ENCODE measurements at regions not wholly inside any gene's neighbourhood (a gene's known extent, or its start where the extent isn't known, plus 50 kb on each side); places are given as distances from the start of the nearest gene placed in this dataset.
A peak's percentile ranks its signal among the peaks of the same experiment; 100 is the strongest.
"Not testable (repeated sequence)": the region's sequence is repeated elsewhere in the genome, so short reads cannot be mapped to it uniquely, and the experiment has no call there.

- DNase-seq (ENCODE audit: low spot score) = no peak
These were observed 200.0 kb downstream of the AASDHPPT start for GRCh38 chr11:106277484-106277883.

GRCh38 chr11:106278391-106278790 lies 200.9 kb downstream of the AASDHPPT start:
- no peak for DNase-seq (ENCODE audit: low spot score)

DNA sequence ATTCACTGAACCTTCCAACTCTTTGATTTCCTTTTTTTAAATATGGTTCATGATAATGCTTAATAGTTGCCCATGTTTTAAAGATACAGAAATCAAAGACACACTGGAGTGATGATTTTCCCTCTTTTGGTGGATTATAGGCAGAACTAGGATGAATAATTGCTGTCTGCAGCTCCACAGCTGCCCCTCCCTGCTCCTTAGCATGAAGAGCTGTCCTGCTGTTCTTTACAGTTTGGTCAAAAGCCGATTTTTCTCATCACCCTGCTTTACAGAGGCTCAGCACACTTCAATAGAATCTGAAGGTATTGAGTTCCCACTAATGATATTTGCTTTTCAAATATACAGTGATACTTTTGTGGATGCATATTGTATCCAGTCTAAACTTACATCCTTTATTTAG lies 202.6 kb downstream of the AASDHPPT start:
- no peak for DNase-seq (ENCODE audit: low spot score)

DNA sequence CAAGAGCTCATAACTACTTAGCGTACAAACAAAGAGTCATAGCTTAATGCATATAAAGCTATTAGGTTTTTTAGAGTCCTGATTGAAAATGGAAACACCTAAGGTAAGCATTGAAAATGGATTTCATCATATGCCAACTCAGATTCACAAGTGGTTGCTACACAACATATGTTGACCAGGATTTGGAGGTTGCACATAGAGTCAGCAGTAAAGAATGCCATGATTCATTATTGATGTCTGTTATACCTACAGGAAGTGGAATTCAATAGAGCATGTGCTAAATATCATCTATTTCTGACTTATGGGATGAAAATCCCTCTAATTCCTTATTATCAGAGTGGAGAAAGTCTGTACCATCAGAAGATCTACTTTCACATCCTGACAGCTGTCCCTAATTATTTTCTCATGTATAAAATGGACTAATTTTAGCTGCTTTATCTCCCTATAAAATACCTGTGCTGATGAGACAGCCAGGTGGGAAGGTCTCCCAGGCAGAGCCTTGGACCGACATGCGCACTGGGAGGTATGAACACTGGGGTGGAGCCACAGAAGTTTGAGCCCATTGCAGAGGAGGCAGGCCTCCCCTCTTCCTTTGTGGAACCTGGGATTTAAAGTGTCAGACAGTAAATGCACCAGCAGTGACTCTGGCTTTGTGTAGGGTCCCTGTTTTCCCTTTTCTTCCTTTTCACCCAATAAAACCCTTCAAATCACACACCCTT lies 204.2 kb downstream of the AASDHPPT start:
- no peak for DNase-seq (ENCODE audit: low spot score)

DNA sequence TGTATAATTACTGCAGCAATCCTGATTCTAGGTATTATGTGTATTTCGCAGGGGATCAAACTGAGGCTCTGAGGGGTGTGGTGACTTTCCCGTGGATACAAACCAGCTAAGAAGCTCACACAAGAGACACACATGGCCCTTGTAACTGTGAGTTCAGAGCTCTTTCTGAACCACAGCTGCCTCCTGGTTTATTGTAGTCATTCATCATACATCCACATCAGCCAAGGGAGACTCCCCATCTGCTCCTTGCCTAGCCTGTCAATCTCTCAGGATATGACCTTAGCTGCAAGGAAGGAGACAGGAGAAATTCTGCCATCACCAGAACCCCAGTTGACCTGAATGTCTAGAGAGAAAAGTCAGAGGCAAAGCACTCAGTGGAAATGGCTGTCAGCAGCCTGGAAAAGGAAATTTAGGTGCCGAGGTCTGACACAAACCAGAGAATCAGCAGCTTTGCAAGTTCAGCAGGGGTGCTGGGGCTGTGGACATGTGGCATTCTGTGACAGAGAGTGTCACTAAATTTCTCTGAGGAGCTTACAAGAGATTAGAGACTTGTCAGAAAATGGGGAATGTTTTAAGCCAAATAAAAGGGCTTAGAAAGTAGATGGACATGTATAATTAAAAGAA lies 209.5 kb downstream of the AASDHPPT start:
- no peak for DNase-seq (ENCODE audit: low spot score)

DNA sequence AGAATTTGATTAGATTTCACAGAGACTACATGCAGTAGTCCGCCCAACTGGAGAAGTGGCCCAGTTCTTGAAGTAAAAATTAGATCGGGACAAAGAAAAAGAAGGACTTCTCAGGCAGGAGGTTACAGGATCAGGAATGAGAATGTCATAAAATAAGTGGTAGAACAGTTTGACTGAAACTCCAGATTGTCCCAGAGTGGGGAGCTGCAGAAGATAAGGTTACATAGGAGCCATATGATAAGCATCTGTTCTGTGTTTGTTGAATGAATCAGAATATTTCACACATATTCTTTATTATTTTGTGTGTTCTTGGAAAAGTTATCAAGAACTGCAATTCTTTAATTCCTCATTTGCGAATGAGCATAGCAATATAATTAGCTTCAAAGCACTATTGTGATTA lies 210.6 kb downstream of the AASDHPPT start:
- no peak for DNase-seq (ENCODE audit: low spot score)

DNA sequence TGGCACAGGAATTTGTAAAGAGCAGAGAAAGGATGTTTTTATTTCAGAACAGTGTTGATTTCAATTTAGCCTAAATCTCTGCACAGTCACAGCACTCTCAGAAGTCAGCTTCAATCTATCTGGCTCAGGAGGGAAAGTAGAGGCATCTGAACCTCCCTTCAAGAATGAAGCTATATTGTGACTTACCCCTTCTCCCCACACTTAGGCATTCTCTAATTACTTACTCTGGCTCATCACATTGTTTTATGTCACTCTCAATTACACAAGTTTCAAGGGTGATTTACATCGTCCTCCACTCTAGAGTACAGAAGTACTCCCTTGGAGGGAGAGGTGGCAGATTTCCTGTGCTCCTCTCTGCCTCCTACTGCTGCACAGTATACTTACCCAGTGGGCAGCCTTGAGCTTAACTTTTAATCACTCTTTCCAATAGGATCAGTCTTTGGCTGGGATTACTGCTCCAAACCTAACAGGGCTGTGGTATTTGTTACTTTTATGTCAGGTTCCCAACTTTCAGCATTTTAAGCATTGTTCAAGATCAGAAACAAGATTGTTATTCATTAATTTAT lies 211.4 kb downstream of the AASDHPPT start:
- DNase-seq (ENCODE audit: low spot score) = no peak

DNA sequence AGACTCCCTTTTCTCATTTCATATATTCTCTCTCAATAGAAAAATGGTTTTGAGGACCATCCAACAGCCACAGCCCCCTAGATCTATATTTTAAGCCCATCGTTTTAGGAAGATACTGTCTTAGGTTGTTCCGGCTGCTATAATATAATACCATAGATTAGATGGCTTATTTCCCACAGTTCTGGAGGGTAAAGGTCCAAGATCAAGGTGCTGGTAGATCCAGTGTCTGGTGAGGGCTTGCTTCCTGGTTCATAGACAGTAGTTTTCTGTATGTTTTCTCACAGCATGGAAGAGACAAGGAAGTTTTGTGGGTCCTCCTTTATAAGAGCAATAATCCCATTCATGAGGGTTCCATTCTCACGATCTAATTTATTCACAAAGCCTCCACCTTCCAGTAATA lies 215.1 kb downstream of the AASDHPPT start:
- DNase-seq (ENCODE audit: low spot score) = no peak

DNA sequence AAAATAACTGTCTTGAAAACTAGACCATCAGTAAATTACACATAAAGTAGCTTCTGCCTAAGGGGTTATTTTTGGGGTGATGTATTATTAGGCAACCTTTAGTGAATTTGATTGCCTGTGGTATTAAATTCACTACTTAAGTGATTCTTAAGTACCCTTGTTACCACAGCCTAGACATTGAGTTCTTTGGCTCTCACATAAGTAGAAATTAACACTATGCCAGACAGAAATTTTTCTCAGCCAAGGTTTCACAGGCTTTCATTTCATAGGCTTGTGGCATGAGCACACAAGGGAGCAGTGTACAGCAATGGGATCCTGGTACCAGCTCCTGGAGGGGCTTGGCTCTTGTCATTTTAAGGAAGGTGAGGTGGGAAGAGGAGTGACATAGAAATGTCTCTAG lies 218.5 kb downstream of the AASDHPPT start:
- no peak for DNase-seq (ENCODE audit: low spot score)

DNA sequence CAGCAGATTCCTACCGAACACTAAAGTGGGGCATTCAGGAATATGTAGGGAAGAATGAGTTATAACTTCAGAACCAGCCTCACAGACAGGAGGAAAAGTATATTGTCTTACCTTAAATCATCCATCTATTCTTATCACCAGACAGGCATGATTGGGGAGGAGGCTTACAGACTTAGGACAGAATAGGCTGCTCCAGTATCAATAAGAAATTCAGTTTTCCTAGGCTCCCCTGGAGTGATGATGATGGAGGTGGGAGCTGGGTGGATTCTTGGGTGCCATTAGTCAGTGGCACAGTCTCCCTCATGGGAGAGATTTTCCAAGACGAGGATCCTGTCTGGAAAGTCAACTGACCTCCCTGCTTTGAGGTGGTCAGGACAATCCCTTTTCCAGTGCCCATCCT lies 225.0 kb downstream of the AASDHPPT start:
- no peak for DNase-seq (ENCODE audit: low spot score)

GRCh38 chr11:106304274-106304673 lies 226.8 kb downstream of the AASDHPPT start:
- DNase-seq (ENCODE audit: low spot score) = no peak

GRCh38 chr11:106305458-106305857 lies 228.0 kb downstream of the AASDHPPT start:
- no peak for DNase-seq (ENCODE audit: low spot score)

GRCh38 chr11:106306942-106307341 lies 229.5 kb downstream of the AASDHPPT start:
- no peak for DNase-seq (ENCODE audit: low spot score)

GRCh38 chr11:106309070-106309684 lies 231.7 kb downstream of the AASDHPPT start:
- DNase-seq (ENCODE audit: low spot score) = no peak

DNA sequence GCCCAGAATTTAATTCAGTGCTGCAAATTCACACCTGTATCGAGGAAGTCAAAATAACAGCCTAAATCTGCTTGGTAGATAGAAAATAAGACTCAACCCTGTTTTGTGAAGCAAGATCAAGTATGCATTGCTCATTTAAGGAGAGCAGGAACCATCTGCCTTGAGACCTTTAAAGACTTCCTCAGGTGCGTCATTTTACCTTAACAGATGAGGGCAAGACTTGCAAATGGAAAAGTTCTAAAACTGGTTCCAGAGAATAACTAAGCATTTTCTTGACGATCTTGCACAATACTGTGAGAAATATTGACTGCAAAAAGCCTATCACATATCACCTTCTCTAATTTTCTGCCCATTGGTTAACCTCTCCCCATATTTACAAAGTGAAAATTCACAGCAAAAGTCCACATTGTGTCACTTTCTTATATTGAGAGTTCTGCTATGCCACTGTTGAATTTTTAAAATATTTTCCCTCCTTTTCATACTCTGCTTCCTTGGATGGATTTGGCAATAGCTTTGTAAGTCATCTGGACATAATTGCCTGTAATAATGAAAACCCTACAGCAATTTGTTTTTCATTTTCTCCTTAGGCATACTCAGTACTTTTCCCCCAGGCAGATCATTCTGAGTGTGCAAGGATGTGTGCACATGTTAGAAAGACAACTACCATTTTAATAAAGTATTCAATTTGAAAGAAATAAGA lies 234.2 kb downstream of the AASDHPPT start:
- no peak for DNase-seq (ENCODE audit: low spot score)

GRCh38 chr11:106317208-106317773 lies 239.8 kb downstream of the AASDHPPT start:
- not testable (repeated sequence) for DNase-seq (ENCODE audit: low spot score)

- no peak for DNase-seq (ENCODE audit: low spot score)
These were observed 244.1 kb downstream of the AASDHPPT start for GRCh38 chr11:106321601-106322000.

DNA sequence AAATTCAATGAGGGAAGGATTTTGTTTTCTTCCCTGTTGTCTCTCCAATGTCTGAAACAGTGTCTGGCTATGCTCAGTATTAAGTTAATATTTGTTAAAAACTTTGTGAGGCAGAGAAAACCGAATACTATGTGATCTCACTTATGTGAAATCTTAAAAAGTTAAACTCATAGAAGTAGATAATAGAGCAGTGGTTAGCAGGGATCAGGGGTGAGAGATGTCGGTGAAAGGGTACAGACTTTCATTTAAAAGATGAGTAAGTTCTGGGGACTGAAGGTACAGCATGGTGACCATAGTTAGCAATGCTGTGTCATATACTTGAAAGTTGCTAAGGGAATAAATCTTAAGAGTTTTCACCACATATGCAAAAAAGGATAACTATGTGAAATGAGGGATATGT lies 244.6 kb downstream of the AASDHPPT start:
- DNase-seq (ENCODE audit: low spot score) = no peak

- DNase-seq (ENCODE audit: low spot score) = no peak
These were observed 248.6 kb downstream of the AASDHPPT start for GRCh38 chr11:106326087-106326486.

DNA sequence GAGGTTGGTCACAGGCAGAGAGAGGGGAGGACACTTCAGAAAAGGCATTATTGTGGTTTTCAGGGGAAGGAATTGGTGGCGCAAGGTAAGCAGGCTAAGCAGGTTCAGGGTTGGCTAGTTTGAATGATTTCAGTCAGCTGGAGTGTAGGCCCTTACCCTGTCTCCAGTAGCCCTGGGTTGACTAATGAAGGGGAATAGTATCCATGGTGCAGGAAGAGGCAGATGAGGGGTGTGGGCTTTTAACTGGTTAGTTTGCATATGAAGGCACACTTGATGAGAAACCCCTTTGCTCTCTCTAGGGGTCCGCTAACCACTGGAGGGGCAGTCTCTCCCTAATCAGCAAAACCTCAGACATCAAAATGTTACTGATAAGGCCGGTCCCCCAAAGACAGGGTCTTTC lies 249.7 kb downstream of the AASDHPPT start:
- peak; percentile 50 for DNase-seq (ENCODE audit: low spot score)

DNA sequence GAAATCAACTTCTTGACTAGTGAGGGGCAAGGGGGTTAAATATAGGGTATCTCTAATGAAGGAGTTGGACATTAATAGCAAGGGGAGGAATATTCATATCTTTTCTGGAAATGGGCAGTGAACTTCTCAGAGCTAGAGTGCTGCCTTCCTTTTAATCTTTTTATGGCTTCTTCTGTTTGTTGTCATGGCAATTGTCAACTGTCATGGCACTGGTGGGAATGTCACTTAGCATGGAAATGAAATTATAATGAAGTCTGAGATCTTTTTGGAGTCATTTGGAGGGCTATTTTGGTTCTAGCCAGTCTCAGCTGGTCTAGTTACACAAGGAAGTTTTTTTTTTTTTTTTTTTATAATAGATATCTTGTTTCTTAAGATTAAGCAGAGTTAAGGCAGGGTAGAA lies 250.2 kb downstream of the AASDHPPT start:
- no peak for DNase-seq (ENCODE audit: low spot score)

Measured in iPS-NIHi11 (cell line).